OCI-M1 (cell line): ENCODE measurements at regions not wholly inside any gene's neighbourhood (a gene's known extent, or its start where the extent isn't known, plus 50 kb on each side); places are given as distances from the start of the nearest gene placed in this dataset.
"Not testable (repeated sequence)": the region's sequence is repeated elsewhere in the genome, so short reads cannot be mapped to it uniquely, and the experiment has no call there.

Experiments used
- DNase-seq: peaks from one replicate; lab custom pipeline; 2025; lab: John Stamatoyannopoulos, UW

- DNase-seq, result no peak
Measured at GRCh38 chr5:173495225-173495904, 121.1 kb downstream of the BOD1 start.

GRCh38 chr5:173494446-173494845, 122.0 kb downstream of the BOD1 start:
- DNase-seq, result no peak

- no peak for DNase-seq
Measured at GRCh38 chr5:173493846-173494245, 122.6 kb downstream of the BOD1 start.

- no peak for DNase-seq
Measured at GRCh38 chr5:173493040-173493439, 123.4 kb downstream of the BOD1 start.

- DNase-seq, result no peak
Measured at GRCh38 chr5:173490681-173491080, 125.8 kb downstream of the BOD1 start.

GRCh38 chr5:173488144-173488543, 128.3 kb downstream of the BOD1 start:
- no peak for DNase-seq

- no peak for DNase-seq
Measured at GRCh38 chr5:173487300-173487699, 129.2 kb downstream of the BOD1 start.

GRCh38 chr5:173486355-173487225, 129.9 kb downstream of the BOD1 start:
- no peak for DNase-seq

GRCh38 chr5:173484569-173484968, 131.9 kb downstream of the BOD1 start:
- no peak for DNase-seq

- not testable (repeated sequence) for DNase-seq
Measured at GRCh38 chr5:173483599-173483998, 132.9 kb downstream of the BOD1 start.

- no peak for DNase-seq
Measured at GRCh38 chr5:173483160-173483559, 133.3 kb downstream of the BOD1 start.

GRCh38 chr5:173481821-173482220, 134.6 kb downstream of the BOD1 start:
- no peak for DNase-seq

- DNase-seq, result no peak
Measured at GRCh38 chr5:173480896-173481295, 135.6 kb downstream of the BOD1 start.

- no peak for DNase-seq
Measured at GRCh38 chr5:173479711-173480110, 136.7 kb downstream of the BOD1 start.

- DNase-seq, result no peak
Measured at GRCh38 chr5:173477345-173478040, 139.0 kb downstream of the BOD1 start.

GRCh38 chr5:173475780-173476179, 140.7 kb downstream of the BOD1 start:
- DNase-seq, result no peak

GRCh38 chr5:173474881-173475287, 141.6 kb downstream of the BOD1 start:
- no peak for DNase-seq

GRCh38 chr5:173473288-173473687, 143.2 kb downstream of the BOD1 start:
- no peak for DNase-seq

- DNase-seq, result no peak
Measured at GRCh38 chr5:173472784-173473278, 143.6 kb downstream of the BOD1 start.

- no peak for DNase-seq
Measured at GRCh38 chr5:173472164-173472563, 143.9 kb upstream of the STC2 start.

- no peak for DNase-seq
Measured at GRCh38 chr5:173468821-173469251, 140.6 kb upstream of the STC2 start.

GRCh38 chr5:173466227-173466626, 138.0 kb upstream of the STC2 start:
- no peak for DNase-seq

- no peak for DNase-seq
Measured at GRCh38 chr5:173464813-173465212, 136.6 kb upstream of the STC2 start.
